ENCODE measurements at regions not wholly inside any gene's neighbourhood (a gene's known extent, or its start where the extent isn't known, plus 50 kb on each side); places are given as distances from the start of the nearest gene placed in this dataset.

GRCh38 chr11:34794696-34795095, 121.5 kb downstream of the APIP start:
- TF ChIP-seq CTCF (IDR thresholded peaks at IDR 0.05) (no peak), EZH2 (IDR thresholded peaks at IDR 0.05; ENCODE audit: borderline replicate concordance, insufficient read depth, low read depth, low read length, poor library complexity, severe bottlenecking) (no peak)
